GM21825 (cell line): ENCODE measurements at regions not wholly inside any gene's neighbourhood (a gene's known extent, or its start where the extent isn't known, plus 50 kb on each side); places are given as distances from the start of the nearest gene placed in this dataset.
"Not testable (repeated sequence)": the region's sequence is repeated elsewhere in the genome, so short reads cannot be mapped to it uniquely, and the experiment has no call there.

Experiments
- ATAC-seq: cut with Tn5 transposase; IDR thresholded peaks from one replicate; pipeline ENCODE4 v1.9.1; 2021; ENCODE audit warnings: mild to moderate bottlenecking, moderate library complexity; ENCODE audit not compliant: unreplicated experiment

DNA sequence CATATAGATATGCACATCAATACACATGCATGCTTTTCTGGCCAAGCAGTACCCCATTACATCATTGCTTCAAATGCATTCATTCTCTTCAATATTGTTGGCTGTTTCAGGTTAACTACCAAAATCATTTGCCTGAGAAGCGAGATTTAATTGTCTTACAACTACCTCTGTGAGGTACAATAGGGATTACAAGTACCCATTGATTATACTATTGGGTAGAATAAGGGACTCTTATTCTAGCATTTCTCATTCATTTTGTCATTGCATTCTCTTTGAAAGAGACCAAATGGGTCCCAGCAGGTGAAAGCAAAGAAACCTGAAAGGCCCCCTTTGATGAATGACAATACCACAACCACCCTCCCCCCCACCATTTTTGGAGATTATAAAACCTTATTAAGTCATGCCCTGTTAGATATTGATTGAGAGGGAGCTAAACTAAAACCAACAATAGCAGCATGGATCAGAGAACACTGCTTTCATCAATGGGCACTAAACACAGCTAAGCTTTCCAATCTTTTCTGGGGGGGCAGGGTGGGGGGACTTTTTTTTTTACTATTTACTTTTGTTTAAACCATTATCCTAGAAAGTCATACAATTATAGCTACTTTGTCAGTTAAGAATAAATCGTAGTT lies 375.0 kb upstream of the CCNH start:
- ATAC-seq: no peak

GRCh38 chr5:87787086-87787485 lies 374.4 kb upstream of the CCNH start:
- no peak for ATAC-seq

- no peak for ATAC-seq
Observed at GRCh38 chr5:87786471-87786870, 373.7 kb upstream of the CCNH start.

- no peak for ATAC-seq
Observed at GRCh38 chr5:87785554-87786335, 373.0 kb upstream of the CCNH start.

DNA sequence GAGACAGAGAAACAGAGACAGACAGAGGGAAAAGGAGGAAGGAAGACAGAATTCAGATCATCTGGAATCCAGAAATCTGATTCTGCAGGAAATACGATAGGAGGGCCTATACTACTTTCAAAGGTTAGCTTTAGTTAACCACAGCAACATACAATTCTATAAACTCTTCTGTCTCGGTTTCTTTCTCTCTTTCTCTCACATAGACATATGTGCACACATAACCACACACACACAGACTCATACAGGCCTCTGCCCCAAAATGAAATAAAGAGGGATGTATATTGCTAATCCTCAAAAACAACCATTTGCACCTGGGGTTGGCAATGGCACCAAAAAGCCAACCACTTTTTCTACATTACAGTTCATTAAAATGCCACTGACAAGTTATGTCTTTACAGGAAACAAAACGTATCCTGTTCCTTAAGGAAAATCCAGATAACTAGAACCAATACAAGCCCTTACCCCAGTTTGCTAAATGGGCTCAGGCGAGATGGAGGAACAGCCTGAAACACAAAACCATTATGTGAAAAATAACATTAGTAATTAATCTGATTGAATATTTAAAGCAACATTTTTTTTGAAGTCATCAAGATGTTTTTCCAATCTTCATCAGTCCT lies 372.3 kb upstream of the CCNH start:
- no peak for ATAC-seq

GRCh38 chr5:87784311-87784710 lies 371.6 kb upstream of the CCNH start:
- ATAC-seq: no peak

DNA sequence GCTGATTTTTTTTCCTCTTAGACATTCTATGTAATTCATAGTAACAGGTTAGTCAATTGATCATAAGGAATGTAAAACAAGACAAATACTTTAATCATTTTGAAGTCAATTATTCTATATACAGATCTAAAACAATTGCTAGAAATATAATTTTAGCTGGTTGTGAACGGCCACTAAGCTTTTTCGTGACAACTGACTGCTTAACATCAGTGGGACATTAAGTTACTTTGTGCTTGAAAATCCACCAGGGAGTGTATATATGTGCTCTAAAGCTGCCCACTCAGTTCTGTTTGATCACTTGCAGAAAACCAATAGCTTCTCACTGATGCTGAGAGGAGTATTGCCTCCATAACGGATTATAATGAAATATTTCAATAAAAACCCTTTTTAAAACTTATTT lies 370.2 kb upstream of the CCNH start:
- ATAC-seq: no peak

- ATAC-seq: no peak
Observed at GRCh38 chr5:87781976-87782375, 369.2 kb upstream of the CCNH start.

DNA sequence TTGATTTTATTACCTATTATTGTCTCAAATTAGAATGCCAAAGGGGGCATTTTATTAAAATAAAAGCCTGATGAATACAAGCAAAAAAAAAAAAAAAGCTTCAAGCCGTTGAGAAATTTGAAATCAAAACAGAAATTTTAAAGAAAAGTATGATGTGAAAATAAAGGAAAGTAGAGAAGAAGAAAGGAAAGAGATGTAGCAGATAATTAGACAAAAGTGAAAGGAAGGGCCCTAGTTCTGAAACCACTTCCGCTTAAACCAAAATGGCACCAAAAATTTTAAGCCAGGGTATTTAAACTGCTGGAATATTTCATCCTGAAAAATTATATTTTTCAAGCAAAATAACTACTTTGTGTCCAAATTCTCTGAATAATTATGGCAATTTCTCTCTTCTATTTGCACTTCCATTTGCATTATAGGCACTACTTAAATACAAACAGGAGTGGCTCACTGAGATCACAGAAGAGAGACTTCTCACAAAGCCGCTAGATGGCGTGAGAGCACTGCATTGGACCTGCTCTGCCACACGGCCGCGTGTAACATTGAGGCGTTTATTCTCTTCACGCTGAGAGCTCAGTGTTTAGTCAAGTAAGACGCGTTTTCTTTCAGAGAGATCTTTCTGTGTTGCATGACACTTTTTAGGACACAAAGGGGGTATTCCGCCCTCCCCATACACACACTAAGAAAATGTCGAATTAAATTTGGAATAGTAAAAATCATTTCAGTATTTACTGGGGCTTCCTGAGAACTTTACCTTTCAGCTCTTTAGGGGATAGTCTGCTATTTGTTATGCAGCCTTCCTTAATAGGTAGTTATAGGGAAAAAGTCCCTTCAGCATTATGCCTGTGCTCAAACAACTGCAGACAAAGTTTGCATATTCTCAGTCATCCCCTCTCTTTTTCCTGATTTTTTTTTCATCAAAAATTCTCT lies 368.4 kb upstream of the CCNH start:
- peak; percentile 100 for ATAC-seq

GRCh38 chr5:87778876-87779275 lies 366.1 kb upstream of the CCNH start:
- ATAC-seq: no peak

- ATAC-seq: no peak
Observed at GRCh38 chr5:87777877-87778276, 365.1 kb upstream of the CCNH start.

DNA sequence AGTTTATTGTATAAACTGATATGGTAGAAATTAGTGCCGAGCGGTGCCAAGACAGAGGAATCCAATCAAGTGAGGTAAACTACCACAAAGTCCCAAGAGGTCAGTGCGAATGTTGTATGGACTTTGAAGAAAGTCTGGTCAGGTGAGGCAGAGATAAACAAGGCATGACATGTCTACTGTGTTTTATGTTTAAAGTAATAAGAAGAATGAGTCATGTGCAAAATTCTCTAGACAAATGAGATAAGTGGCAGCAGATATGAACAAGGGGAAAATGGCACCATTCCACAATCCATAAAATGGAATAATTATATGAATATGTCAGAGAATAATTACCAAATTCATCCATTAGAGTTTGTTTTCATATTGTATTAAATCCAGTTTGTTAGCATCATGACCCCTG lies 364.1 kb upstream of the CCNH start:
- ATAC-seq: no peak

DNA sequence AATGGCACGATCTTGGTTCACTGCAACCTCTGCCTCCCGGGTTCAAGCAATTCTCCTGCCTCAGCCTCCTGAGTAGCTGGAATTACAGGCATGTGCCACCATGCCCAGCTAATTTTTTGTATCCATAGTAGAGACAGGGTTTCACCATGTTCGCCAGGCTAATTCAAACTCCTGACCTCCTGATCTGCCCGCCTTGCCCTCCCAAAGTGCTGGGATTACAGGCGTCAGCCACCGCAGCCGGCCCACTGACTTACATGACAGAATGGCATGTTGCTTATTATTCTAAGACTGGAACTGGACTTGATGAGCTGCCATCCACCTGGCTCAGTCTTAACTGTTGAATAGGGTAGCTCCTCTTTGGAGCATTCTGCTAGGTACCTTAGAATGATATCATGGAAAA lies 363.6 kb upstream of the CCNH start:
- not testable (repeated sequence) for ATAC-seq

DNA sequence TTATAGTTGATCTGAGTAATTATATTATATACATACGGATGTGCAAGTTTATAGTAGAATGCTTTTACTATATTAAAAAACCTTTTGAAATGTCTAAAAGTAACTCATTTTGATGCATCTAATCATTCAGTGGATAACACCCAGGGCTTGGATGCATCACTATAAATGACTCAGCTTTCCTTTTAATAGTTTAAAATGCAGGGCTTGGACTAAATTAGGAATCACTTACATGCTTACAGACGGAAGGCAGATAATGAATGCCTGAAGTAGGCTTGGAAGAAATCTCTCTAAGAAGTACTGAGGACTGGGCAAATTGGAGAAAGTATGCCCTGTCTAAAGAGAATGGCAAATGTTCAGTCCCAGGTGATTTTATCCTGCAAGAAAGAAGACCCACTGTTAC lies 362.5 kb upstream of the CCNH start:
- no peak for ATAC-seq

DNA sequence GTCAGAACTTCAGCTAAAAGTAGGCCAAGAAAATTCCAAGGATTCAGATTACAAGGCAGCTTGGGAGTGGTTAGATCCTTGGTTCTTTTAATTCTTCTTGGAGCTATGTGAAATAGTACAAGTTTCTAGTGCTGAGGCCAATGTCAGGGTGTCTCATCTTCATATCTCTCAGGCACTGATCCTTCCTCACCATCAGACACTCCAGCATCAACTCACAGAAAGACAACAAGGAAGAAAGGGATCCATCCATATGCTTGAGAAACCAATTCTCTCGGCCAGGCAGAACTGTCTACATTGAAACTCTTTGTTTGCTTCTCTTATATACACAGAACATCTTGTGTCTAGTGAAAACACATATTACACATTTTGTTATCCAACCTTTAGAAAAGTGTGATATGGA lies 362.1 kb upstream of the CCNH start:
- no peak for ATAC-seq

DNA sequence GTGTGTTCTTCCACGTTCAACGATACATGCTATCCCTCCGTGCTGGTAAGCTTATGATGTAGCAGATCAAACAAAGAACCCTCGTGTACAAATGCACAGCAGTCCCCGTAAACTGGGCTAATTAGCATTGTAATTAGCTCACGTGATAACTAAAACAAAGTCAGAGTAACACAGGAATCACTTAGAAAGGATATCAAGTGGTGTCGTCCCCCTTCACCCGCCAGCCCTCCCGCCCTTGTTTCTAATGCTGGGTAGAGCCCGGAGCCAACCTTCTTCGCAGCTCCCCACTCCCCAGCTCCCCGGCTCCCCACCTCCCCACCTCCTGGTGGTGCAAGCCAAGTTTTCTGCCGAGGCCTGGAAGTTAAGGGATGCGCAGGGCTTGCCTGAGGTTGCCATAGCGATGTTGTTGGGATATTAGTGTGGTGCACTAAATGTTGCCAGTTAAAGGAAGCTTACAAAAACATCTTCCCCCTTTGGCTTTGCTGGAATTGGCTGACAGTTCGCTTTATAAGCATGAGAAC lies 357.9 kb upstream of the CCNH start:
- ATAC-seq: no peak

GRCh38 chr5:87770016-87770570 lies 357.4 kb upstream of the CCNH start:
- ATAC-seq: no peak

GRCh38 chr5:87769157-87769556 lies 356.4 kb upstream of the CCNH start:
- no peak for ATAC-seq

DNA sequence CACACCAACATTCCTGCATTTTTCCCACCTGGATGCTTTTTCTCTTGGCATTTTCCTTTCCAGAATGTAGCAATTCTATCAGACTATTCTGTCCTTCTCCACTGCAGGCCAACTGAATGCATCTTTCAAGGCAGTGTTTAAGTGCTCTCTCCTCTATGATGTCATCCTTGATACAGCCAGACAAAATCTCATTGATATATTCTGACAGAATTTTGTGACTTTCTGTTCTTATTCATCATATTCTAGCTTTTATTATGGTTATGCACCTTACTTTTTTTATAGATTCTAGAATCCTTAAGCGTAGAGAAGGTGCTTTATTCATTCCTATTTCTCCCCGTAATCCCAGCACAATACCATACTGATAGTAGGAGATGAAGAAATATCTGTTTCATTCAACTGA lies 355.5 kb upstream of the CCNH start:
- ATAC-seq: no peak

DNA sequence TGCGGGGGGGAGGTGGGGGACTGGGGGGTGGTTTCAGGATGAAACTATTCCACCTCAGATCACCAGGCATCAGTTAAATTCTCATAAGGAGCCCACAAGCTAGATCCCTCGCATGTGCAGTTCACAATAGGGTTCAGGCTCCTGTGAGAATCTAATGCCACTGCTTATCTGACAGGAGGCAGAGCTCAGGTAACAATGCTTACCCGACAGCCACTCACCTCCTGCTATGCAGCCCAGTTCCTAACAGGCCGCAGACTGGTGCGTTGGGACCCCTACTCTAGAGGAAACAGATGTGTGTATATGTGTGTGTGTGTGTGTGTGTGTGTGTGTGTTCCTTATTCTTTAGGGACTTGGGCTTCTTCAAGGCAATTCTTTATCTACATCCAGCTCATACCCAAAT lies 352.3 kb upstream of the CCNH start:
- ATAC-seq: no peak

DNA sequence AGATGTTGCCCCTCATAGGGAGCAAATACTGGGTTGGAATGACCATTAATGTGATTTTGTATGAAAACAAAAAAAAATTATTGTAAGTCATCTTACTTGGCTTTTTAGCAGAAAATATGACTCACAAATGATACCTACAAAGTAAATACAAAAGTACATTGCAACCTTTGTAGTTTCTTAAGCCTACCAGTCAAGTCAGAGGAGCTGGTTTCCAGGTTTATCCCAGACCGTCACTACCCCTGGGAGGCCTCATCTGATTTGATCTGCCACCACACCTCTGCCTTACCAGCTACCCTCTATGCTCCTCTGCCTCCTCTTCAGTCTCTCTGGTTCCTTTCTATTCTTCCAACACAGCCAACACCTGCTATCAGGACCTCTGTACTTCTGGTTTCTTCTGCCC lies 349.9 kb upstream of the CCNH start:
- ATAC-seq: no peak
